ENCODE measurements at regions not wholly inside any gene's neighbourhood (a gene's known extent, or its start where the extent isn't known, plus 50 kb on each side); places are given as distances from the start of the nearest gene placed in this dataset.
"Not testable (repeated sequence)": the region's sequence is repeated elsewhere in the genome, so short reads cannot be mapped to it uniquely, and the experiment has no call there.

GRCh38 chr3:117872594-117873248 lies 1161.9 kb downstream of the IGSF11 start:
- H3K4me1 ChIP-seq: peaks cover 17% of the 10 kb centered on the region
- not testable (repeated sequence) for H3K27me3 ChIP-seq; H3K36me3 ChIP-seq; H3K27ac ChIP-seq; DNase-seq; H3K9me3 ChIP-seq (replicated peaks); H3K4me3 ChIP-seq

- Histone ChIP-seq H3K4me3 (no peak overlapping the region), H3K27ac (no peak overlapping the region), H3K36me3 (no peaks in the 10 kb centered on the region), H3K4me1 (peaks cover 17% of the 10 kb centered on the region), H3K9me3 (replicated peaks) (no peaks in the 10 kb centered on the region), H3K27me3 (no peaks in the 10 kb centered on the region)
- DNase-seq: peak; percentile 21 to 57
These were observed 1161.4 kb downstream of the IGSF11 start for GRCh38 chr3:117873249-117873600.

- peak; percentile 8 to 58 for DNase-seq
- Histone ChIP-seq H3K27ac (no peak overlapping the region), H3K27me3 (no peaks in the 10 kb centered on the region), H3K4me1 (peaks cover 17% of the 10 kb centered on the region), H3K36me3 (no peaks in the 10 kb centered on the region), H3K9me3 (replicated peaks) (no peaks in the 10 kb centered on the region), H3K4me3 (no peak overlapping the region)
These were observed 1160.5 kb downstream of the IGSF11 start for GRCh38 chr3:117874028-117874690.

GRCh38 chr3:117874904-117875874 lies 1159.5 kb downstream of the IGSF11 start:
- no peaks in the 10 kb centered on the region for H3K27me3 ChIP-seq
- H3K36me3 ChIP-seq: no peaks in the 10 kb centered on the region
- no peak for DNase-seq
- no peak overlapping the region for H3K27ac ChIP-seq
- H3K4me3 ChIP-seq: no peak overlapping the region
- peaks cover 17% of the 10 kb centered on the region for H3K4me1 ChIP-seq
- H3K9me3 ChIP-seq (replicated peaks): no peaks in the 10 kb centered on the region

- no peaks in the 10 kb centered on the region for H3K27me3 ChIP-seq
- DNase-seq: no peak
- H3K9me3 ChIP-seq (replicated peaks): no peaks in the 10 kb centered on the region
- H3K27ac ChIP-seq: no peak overlapping the region
- H3K36me3 ChIP-seq: no peaks in the 10 kb centered on the region
- H3K4me1 ChIP-seq: peaks cover 17% of the 10 kb centered on the region
- H3K4me3 ChIP-seq: no peak overlapping the region
These were observed 1158.8 kb downstream of the IGSF11 start for GRCh38 chr3:117875887-117876286.

GRCh38 chr3:117880638-117881037 lies 1154.0 kb downstream of the IGSF11 start:
- H3K9me3 ChIP-seq (replicated peaks): no peaks in the 10 kb centered on the region
- H3K36me3 ChIP-seq: no peaks in the 10 kb centered on the region
- H3K27ac ChIP-seq: no peak overlapping the region
- no peaks in the 10 kb centered on the region for H3K27me3 ChIP-seq
- no peak overlapping the region for H3K4me3 ChIP-seq
- no peak for DNase-seq
- no peaks in the 10 kb centered on the region for H3K4me1 ChIP-seq

GRCh38 chr3:117881210-117881609 lies 1153.4 kb downstream of the IGSF11 start:
- H3K36me3 ChIP-seq: no peaks in the 10 kb centered on the region
- H3K27me3 ChIP-seq: no peaks in the 10 kb centered on the region
- no peak overlapping the region for H3K27ac ChIP-seq
- no peaks in the 10 kb centered on the region for H3K9me3 ChIP-seq (replicated peaks)
- no peak for DNase-seq
- no peak overlapping the region for H3K4me3 ChIP-seq
- H3K4me1 ChIP-seq: no peaks in the 10 kb centered on the region

- H3K9me3 ChIP-seq (replicated peaks): 0 out of 2 replicates have a peak, but pooled peaks cover 3% of the 10 kb centered on the region
- H3K4me1 ChIP-seq: no peaks in the 10 kb centered on the region
- no peak for DNase-seq
- H3K36me3 ChIP-seq: no peaks in the 10 kb centered on the region
- H3K27me3 ChIP-seq: no peaks in the 10 kb centered on the region
- no peak overlapping the region for H3K27ac ChIP-seq
- H3K4me3 ChIP-seq: no peak overlapping the region
These were observed 1149.6 kb downstream of the IGSF11 start for GRCh38 chr3:117885011-117885441.

GRCh38 chr3:117886147-117886546 lies 1148.5 kb downstream of the IGSF11 start:
- H3K27ac ChIP-seq: no peak overlapping the region
- H3K27me3 ChIP-seq: no peaks in the 10 kb centered on the region
- H3K4me3 ChIP-seq: no peak overlapping the region
- 0 out of 2 replicates have a peak, but pooled peaks cover 3% of the 10 kb centered on the region for H3K9me3 ChIP-seq (replicated peaks)
- H3K4me1 ChIP-seq: no peaks in the 10 kb centered on the region
- H3K36me3 ChIP-seq: no peaks in the 10 kb centered on the region
- DNase-seq: no peak

GRCh38 chr3:117887031-117887430 lies 1147.6 kb downstream of the IGSF11 start:
- Histone ChIP-seq H3K4me3 (no peak overlapping the region), H3K4me1 (no peaks in the 10 kb centered on the region), H3K27me3 (no peaks in the 10 kb centered on the region), H3K36me3 (no peaks in the 10 kb centered on the region), H3K27ac (no peak overlapping the region), H3K9me3 (replicated peaks) (0 out of 2 replicates have a peak, but pooled peaks cover 3% of the 10 kb centered on the region)
- DNase-seq: no peak

- no peaks in the 10 kb centered on the region for H3K4me1 ChIP-seq
- no peaks in the 10 kb centered on the region for H3K36me3 ChIP-seq
- no peak for DNase-seq
- H3K9me3 ChIP-seq (replicated peaks): 0 out of 2 replicates have a peak, but pooled peaks cover 3% of the 10 kb centered on the region
- no peak overlapping the region for H3K4me3 ChIP-seq
- H3K27ac ChIP-seq: no peak overlapping the region
- H3K27me3 ChIP-seq: no peaks in the 10 kb centered on the region
These were observed 1146.7 kb downstream of the IGSF11 start for GRCh38 chr3:117887901-117888300.

GRCh38 chr3:117892431-117892841 lies 1142.2 kb downstream of the IGSF11 start:
- H3K36me3 ChIP-seq: no peaks in the 10 kb centered on the region
- H3K9me3 ChIP-seq (replicated peaks): 0 out of 2 replicates have a peak, but pooled peaks cover 3% of the 10 kb centered on the region
- H3K27ac ChIP-seq: no peak overlapping the region
- H3K4me3 ChIP-seq: no peak overlapping the region
- H3K27me3 ChIP-seq: no peaks in the 10 kb centered on the region
- no peak for DNase-seq
- no peaks in the 10 kb centered on the region for H3K4me1 ChIP-seq

- H3K27me3 ChIP-seq: no peaks in the 10 kb centered on the region
- no peak for DNase-seq
- no peak overlapping the region for H3K4me3 ChIP-seq
- no peaks in the 10 kb centered on the region for H3K4me1 ChIP-seq
- no peaks in the 10 kb centered on the region for H3K9me3 ChIP-seq (replicated peaks)
- H3K36me3 ChIP-seq: no peaks in the 10 kb centered on the region
- no peak overlapping the region for H3K27ac ChIP-seq
These were observed 1141.6 kb downstream of the IGSF11 start for GRCh38 chr3:117893001-117893400.

- Histone ChIP-seq H3K36me3 (no peaks in the 10 kb centered on the region), H3K27ac (no peak overlapping the region), H3K27me3 (no peaks in the 10 kb centered on the region), H3K4me3 (no peak overlapping the region), H3K4me1 (no peaks in the 10 kb centered on the region), H3K9me3 (replicated peaks) (no peaks in the 10 kb centered on the region)
- no peak for DNase-seq
These were observed 1141.0 kb downstream of the IGSF11 start for GRCh38 chr3:117893638-117894037.
